Esophagus squamous epithelium (tissue), 5 donors: ENCODE measurements at regions not wholly inside any gene's neighbourhood (a gene's known extent, or its start where the extent isn't known, plus 50 kb on each side); places are given as distances from the start of the nearest gene placed in this dataset.
"Not testable (repeated sequence)": the region's sequence is repeated elsewhere in the genome, so short reads cannot be mapped to it uniquely, and the experiment has no call there.

ENCODE experiments used
- DNase-seq: peaks from one replicate; lab custom pipeline; 2025; lab: John Stamatoyannopoulos, UW
- H3K27ac ChIP-seq, 4 donors: fragments of 200-600 bp; sonication (generic); one replicate each; pipeline ENCODE4 v1.5.1; 2016 to 2019; ENCODE audit warnings: mild to moderate bottlenecking in 1 of 4
- H3K27me3 ChIP-seq, 4 donors: fragments of 200-600 bp; sonication (generic); 1 replicate in 3 of 4; 2 replicates in 1 of 4; pipeline versions ENCODE4 v1.5.1 to v1.6.0; 2017 to 2021; ENCODE audit warnings: antibody characterized with exemption in 1 of 4
- H3K36me3 ChIP-seq, 3 donors: fragments of 200-600 bp; sonication (generic); one replicate each; pipeline ENCODE4 v1.5.1; 2016 to 2019
- H3K4me1 ChIP-seq, 3 donors: fragments of 200-600 bp; sonication (generic); one replicate each; pipeline ENCODE4 v1.5.1; 2017 to 2019
- H3K4me3 ChIP-seq, 4 donors: fragments of 200-600 bp; sonication (generic); 1 replicate in 3 of 4; 2 replicates in 1 of 4; pipeline ENCODE4 v1.5.1; 2016 to 2019; ENCODE audit warnings: mild to moderate bottlenecking in 2 of 4, moderate library complexity in 1 of 4
- H3K9me3 ChIP-seq, 3 donors: fragments of 200-600 bp; sonication (generic); one replicate each; pipeline ENCODE4 v1.5.1; 2016 to 2019
- CTCF ChIP-seq, 6 experiments: fragments of 450-650 bp in 4 of 6; fragments of 200-600 bp in 2 of 6; sonication (generic) in 2 of 6; IDR thresholded peaks; one replicate each; pipeline ENCODE4 v1.5.1; 2016 to 2019; ENCODE audit warnings: antibody characterized with exemption in 6 of 6, mild to moderate bottlenecking in 4 of 6, moderate library complexity in 4 of 6
- POLR2A ChIP-seq, 4 donors: fragments of 450-650 bp; IDR thresholded peaks; one replicate each; pipeline ENCODE4 v1.6.1; 2017; ENCODE audit warnings: antibody characterized with exemption in 4 of 4, mild to moderate bottlenecking in 4 of 4, moderate library complexity in 3 of 4
- WGBS, 2 donors: methylation state at CpG; one replicate each; pipeline ENCODE4 v1.1.5; 2018; 5-methylcytosine and 5-hydroxymethylcytosine counted together
- intact Hi-C: fragments of 100-400 bp; cut with DNase I; formaldehyde crosslinking; loops from one replicate; pipeline ENCODE4 v1.15.0; 2022
- donor health status: DM: yes; HTN: yes; CAD: no.

- Histone ChIP-seq H3K36me3 (no peaks in the 10 kb centered on the region), H3K27me3 (no peaks in the 10 kb centered on the region), H3K9me3 (no peaks in the 10 kb centered on the region), H3K27ac (no peak overlapping the region), H3K4me3 (no peak overlapping the region), H3K4me1 (no peaks in the 10 kb centered on the region)
- intact Hi-C loops = no loop called here
- TF ChIP-seq POLR2A (IDR thresholded peaks at IDR 0.05) = no peak
- no peak for DNase-seq
- 90 to 91% methylated on average over 3 of the region's 3 CpGs for WGBS, 2 donors
Measured at GRCh38 chr2:198534756-198535155, 730.4 kb downstream of the PLCL1 start.

- 70 to 78% methylated on average over 5 of the region's 5 CpGs for WGBS, 2 donors
- no peaks in the 10 kb centered on the region for H3K27me3 ChIP-seq
- no peak for DNase-seq
- H3K36me3 ChIP-seq = no peaks in the 10 kb centered on the region
- H3K4me1 ChIP-seq = no peaks in the 10 kb centered on the region
- H3K9me3 ChIP-seq = no peaks in the 10 kb centered on the region
- intact Hi-C loops = no loop called here
- no peak for TF ChIP-seq POLR2A (IDR thresholded peaks at IDR 0.05)
- TF ChIP-seq CTCF (IDR thresholded peaks at IDR 0.05) = no peak
- H3K4me3 ChIP-seq = no peak overlapping the region
- H3K27ac ChIP-seq = no peak overlapping the region
Measured at GRCh38 chr2:198525211-198525969, 721.0 kb downstream of the PLCL1 start.

GRCh38 chr2:198523710-198524109 is 719.3 kb downstream of the PLCL1 start:
- Histone ChIP-seq H3K27ac (no peak overlapping the region), H3K9me3 (no peaks in the 10 kb centered on the region), H3K4me3 (no peak overlapping the region), H3K27me3 (no peaks in the 10 kb centered on the region), H3K4me1 (no peaks in the 10 kb centered on the region), H3K36me3 (no peaks in the 10 kb centered on the region)
- TF ChIP-seq POLR2A (IDR thresholded peaks at IDR 0.05) (no peak), CTCF (IDR thresholded peaks at IDR 0.05) (no peak)
- intact Hi-C loops = loop anchor here (5.0 kb wide), 1 partner anchor 41 kb away; no protein-coding TSS in a partner anchor
- 43 to 50% methylated on average over 2 of the region's 2 CpGs for WGBS, 2 donors
- DNase-seq = no peak

GRCh38 chr2:198518935-198519334 is 714.5 kb downstream of the PLCL1 start:
- H3K9me3 ChIP-seq = no peaks in the 10 kb centered on the region
- H3K27me3 ChIP-seq = no peaks in the 10 kb centered on the region
- H3K4me3 ChIP-seq = no peak overlapping the region
- no peak for TF ChIP-seq POLR2A (IDR thresholded peaks at IDR 0.05)
- no peak for TF ChIP-seq CTCF (IDR thresholded peaks at IDR 0.05)
- DNase-seq = no peak
- H3K36me3 ChIP-seq = no peaks in the 10 kb centered on the region
- WGBS, 2 donors = 71 to 85% methylated on average over 2 of the region's 2 CpGs
- intact Hi-C loops = no loop called here
- no peaks in the 10 kb centered on the region for H3K4me1 ChIP-seq
- no peak overlapping the region for H3K27ac ChIP-seq

GRCh38 chr2:198517976-198518375 is 713.6 kb downstream of the PLCL1 start:
- no peak for DNase-seq
- intact Hi-C loops = no loop called here
- Histone ChIP-seq H3K9me3 (no peaks in the 10 kb centered on the region), H3K36me3 (no peaks in the 10 kb centered on the region), H3K27me3 (no peaks in the 10 kb centered on the region), H3K4me1 (no peaks in the 10 kb centered on the region), H3K27ac (no peak overlapping the region), H3K4me3 (no peak overlapping the region)
- TF ChIP-seq POLR2A (IDR thresholded peaks at IDR 0.05) (no peak), CTCF (IDR thresholded peaks at IDR 0.05) (no peak)
- 62 to 65% methylated on average over 2 of the region's 2 CpGs for WGBS, 2 donors

GRCh38 chr2:198508610-198509009 is 704.2 kb downstream of the PLCL1 start:
- H3K27ac ChIP-seq, intact Hi-C loops, H3K36me3 ChIP-seq, H3K4me3 ChIP-seq, H3K4me1 ChIP-seq, DNase-seq, H3K27me3 ChIP-seq, H3K9me3 ChIP-seq: not testable (repeated sequence)
- WGBS, 2 donors = 92 to 93% methylated on average over 1 of the region's 1 CpG
